Right forelimb (tissue), 1 donor: ENCODE measurements at regions not wholly inside any gene's neighbourhood (a gene's known extent, or its start where the extent isn't known, plus 50 kb on each side); places are given as distances from the start of the nearest gene placed in this dataset.
"Not testable (repeated sequence)": the region's sequence is repeated elsewhere in the genome, so short reads cannot be mapped to it uniquely, and the experiment has no call there.

Experiments
- DNase-seq: peaks from one replicate; pipeline ENCODE4 v3.0.0-alpha.2; 2018

GRCh38 chr6:834866-835265 is 141.9 kb upstream of the EXOC2 start:
- DNase-seq: no peak

GRCh38 chr6:834190-834589 is 141.3 kb upstream of the EXOC2 start:
- no peak for DNase-seq

DNA sequence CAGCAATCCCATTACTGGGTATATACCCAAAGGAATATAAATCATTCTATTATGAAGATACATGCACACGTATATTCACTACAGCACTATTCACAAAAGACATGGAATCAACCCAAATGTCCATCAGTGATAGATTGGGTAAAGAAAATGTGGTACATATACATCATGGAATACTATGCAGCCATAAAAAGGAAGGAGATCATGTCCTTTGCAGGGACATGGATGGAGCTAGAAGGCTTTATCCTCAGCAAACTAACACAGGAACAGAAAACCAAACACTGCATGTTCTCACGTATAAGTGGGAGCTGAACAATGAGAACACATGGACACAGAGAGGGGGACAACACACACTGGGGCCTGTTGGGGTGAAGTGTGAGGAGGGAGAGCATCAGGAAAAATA is 139.9 kb upstream of the EXOC2 start:
- DNase-seq: not testable (repeated sequence)

GRCh38 chr6:830667-831327 is 137.9 kb upstream of the EXOC2 start:
- no peak for DNase-seq

GRCh38 chr6:829656-830055 is 136.7 kb upstream of the EXOC2 start:
- DNase-seq: no peak

DNA sequence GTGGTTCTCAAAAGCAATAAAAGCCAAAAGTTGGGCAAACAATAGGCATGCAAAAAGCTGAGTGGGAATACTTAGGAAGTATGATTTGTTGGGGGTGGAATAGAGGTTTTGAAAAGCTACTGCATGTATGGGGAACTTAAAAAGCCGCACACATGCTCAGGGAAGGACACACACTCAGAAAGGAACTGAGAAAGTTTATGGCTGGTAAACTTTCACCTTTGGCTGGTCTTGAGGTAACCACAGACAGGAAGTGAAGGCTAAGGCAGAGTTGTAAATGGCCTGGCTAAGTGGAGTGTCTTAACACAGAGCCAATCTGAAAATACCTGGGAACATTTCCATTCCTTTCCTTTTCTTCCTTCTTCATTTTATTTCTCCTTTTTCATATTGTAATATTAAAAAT is 134.5 kb upstream of the EXOC2 start:
- no peak for DNase-seq

GRCh38 chr6:819122-819521 is 126.2 kb upstream of the EXOC2 start:
- no peak for DNase-seq

GRCh38 chr6:818196-818595 is 125.3 kb upstream of the EXOC2 start:
- no peak for DNase-seq

GRCh38 chr6:816510-817084 is 123.7 kb upstream of the EXOC2 start:
- no peak for DNase-seq

GRCh38 chr6:815348-815738 is 122.4 kb upstream of the EXOC2 start:
- DNase-seq: no peak

DNA sequence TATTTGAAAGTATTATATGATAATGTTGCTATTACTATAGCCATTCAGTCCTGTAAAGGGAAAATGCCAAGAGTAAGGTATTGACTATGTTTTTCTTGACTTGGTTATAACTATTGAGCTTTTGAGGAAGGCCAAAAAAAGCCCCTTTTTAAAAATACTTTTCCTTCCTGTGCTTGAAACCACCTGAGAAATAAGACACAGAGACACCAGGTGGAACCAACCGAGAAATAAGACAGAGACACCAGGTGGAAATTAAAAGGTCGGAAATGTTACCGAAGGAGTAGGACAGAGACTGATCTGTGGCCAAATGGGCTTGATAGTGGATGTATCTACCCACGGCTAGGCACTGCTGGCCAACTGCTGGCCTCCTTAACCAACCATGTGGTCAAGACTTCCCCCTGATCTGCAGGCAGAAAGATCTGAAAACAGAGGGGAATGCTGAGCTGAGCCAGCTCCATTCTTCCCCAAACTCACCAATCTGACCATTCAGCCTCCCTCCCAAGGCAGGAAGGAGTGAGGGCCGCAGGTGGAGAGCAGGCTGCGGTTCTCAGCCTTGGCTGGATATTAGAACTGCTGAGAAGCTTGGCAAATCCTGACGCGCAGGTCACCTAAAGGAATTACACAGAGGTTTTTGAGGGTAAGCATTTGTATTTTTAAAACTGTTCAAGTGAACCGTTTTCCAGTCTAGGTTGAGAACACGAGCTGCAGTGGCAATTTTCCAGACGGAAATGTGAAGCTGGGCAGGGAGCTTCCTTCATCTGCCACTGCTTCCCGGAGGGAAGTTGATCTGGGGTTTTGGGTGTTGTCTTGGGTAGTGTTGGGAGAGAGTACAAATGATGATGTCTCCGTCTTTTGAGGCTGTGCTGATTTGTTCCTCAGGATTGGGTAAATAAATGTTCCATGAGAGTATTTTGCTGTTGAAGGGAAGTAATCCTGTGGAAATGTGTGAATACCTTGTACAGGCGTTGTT is 121.7 kb upstream of the EXOC2 start:
- DNase-seq: no peak

DNA sequence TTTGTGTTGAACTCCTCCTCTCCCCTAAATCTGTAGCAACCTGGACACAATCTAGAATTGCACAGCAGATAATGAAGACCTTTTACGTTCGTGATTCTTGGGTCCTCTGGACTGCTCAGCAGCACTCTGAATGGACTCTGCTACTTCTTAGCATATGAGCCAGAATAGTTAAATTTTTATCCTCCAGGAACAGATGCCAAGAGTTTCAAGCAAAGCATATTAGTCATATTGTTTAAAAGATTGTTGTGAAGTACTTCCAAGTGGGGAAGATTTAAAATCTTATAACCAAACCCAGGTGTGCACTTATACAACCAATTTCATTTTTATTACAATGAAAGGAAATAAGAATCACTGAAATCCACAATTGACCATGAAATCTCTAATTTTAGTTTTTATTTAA is 118.9 kb upstream of the EXOC2 start:
- DNase-seq: no peak

DNA sequence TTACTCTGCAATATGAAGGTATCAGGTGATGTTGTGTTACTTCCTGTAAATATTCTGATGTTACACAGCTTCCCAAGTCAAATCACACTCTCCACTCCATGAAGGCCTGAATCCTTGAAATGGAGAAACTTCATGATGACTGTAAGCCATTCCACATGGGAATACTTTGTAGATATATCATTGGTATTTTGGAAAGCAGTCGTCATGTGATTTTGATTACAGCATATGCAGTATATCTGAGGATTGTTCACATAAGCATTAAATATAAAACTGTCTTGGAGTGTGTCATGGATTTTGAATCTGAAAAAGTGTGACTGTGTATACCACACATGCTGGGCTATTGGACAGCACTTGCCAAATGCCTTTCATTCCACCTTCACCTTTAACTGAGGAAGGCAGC is 118.3 kb upstream of the EXOC2 start:
- DNase-seq: no peak

DNA sequence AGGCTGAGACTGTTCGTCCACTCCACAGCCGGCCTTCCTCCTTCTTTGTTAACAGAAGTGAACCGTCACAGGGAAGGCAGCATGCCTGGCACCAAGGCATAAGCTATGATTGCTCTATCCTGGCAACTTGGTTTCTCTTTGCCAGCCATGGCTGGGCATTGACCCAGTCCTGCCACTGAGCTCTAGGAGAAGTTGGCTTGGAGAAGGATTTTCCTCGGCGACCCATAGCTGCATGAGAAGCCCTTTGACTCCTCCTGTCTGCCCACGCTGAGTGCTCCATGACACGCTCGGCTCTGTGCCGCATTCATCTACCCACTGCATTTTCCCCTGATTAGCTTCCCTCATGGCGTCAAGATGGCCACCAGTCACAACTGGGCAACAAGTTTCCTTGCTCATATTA is 111.8 kb upstream of the EXOC2 start:
- DNase-seq: no peak

DNA sequence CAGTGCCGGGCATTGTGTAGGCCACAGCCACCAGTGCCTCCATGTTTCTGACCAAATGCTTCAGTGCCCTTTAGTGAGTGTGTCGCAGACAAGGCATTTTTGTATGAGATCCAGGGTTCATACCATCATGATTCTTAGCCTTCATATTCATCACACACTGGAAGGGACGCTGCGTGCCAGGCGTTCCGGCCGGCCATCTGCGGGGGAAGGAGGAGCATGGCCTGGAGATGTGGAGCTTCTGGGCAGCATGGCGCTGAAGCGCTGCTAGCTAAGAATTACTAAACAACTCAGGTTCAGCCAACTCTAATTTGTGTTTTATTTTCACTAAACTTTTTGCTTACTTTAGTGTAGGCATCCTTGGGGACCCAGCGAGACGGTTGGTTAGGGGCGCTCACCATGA is 111.4 kb upstream of the EXOC2 start:
- DNase-seq: no peak

GRCh38 chr6:803191-803977 is 110.4 kb upstream of the EXOC2 start:
- DNase-seq: no peak

DNA sequence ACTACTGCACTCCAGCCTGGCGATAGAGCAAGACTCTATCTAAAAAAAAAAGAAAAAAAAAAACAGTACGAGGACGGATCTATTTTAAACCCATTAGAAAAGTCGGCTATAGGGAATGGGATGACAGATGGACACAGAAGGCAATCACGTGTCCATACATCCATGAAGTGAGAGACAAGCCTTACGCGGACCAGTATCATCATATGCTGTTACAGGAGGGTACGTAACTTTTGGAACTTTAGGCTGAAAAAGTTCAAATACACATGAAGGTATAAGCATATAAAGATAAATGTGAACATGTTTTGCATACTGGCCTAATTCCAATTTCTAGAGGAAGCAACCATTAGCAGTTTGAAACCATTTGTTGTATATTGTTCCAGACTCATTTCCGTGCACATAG is 109.8 kb upstream of the EXOC2 start:
- DNase-seq: no peak

- DNase-seq: not testable (repeated sequence)
Observed at GRCh38 chr6:802223-802622, 109.3 kb upstream of the EXOC2 start.

- no peak for DNase-seq
Observed at GRCh38 chr6:799769-800168, 106.8 kb upstream of the EXOC2 start.

- peak; percentile 55 for DNase-seq
Observed at GRCh38 chr6:797479-798077, 104.6 kb upstream of the EXOC2 start.

GRCh38 chr6:795046-795685 is 102.2 kb upstream of the EXOC2 start:
- peak; percentile 26 for DNase-seq

DNA sequence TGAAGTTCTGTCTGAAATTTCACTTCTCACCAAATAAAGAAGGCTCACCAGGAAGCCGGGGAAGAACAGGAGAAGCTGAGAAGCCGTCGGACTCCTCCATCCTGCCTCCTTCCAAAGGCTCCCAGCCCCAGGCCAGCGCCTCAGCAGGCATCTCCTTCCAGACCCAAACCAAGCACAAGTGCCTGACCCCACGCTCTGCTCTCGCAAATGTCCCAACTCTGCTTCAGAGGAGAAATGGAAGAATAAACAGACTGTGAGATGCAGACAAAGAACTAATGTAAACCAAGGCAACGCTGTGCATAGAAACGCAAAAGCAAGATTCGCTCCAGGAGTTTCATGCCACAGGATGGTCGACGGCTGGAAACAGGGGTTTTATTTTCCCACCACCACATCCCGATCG is 100.3 kb upstream of the EXOC2 start:
- DNase-seq: peak; percentile 38
